HG03460 (cell line): ENCODE measurements at regions not wholly inside any gene's neighbourhood (a gene's known extent, or its start where the extent isn't known, plus 50 kb on each side); places are given as distances from the start of the nearest gene placed in this dataset.

ENCODE experiments used
- ATAC-seq: cut with Tn5 transposase; IDR thresholded peaks from one replicate; pipeline ENCODE4 v1.9.1; 2021; ENCODE audit not compliant: unreplicated experiment

- no peak for ATAC-seq
Measured at GRCh38 chr7:22676385-22676784, 50.6 kb upstream of the IL6 start.

- ATAC-seq = no peak
Measured at GRCh38 chr7:22675917-22676343, 51.1 kb upstream of the IL6 start.

- ATAC-seq = no peak
Measured at GRCh38 chr7:22675421-22675820, 51.6 kb upstream of the IL6 start.

GRCh38 chr7:22672846-22673680 lies 53.9 kb upstream of the IL6 start:
- peak; percentile 75 for ATAC-seq

GRCh38 chr7:22671177-22671879 lies 55.7 kb upstream of the IL6 start:
- ATAC-seq = no peak

- no peak for ATAC-seq
Measured at GRCh38 chr7:22670422-22670815, 56.6 kb upstream of the IL6 start.

GRCh38 chr7:22669692-22670421 lies 57.1 kb upstream of the IL6 start:
- no peak for ATAC-seq

GRCh38 chr7:22668971-22669401 lies 58.0 kb upstream of the IL6 start:
- ATAC-seq = no peak

- no peak for ATAC-seq
Measured at GRCh38 chr7:22667562-22668239, 59.3 kb upstream of the IL6 start.

- no peak for ATAC-seq
Measured at GRCh38 chr7:22667187-22667561, 59.8 kb upstream of the IL6 start.

GRCh38 chr7:22666732-22667131 lies 60.3 kb upstream of the IL6 start:
- no peak for ATAC-seq

- ATAC-seq = no peak
Measured at GRCh38 chr7:22665923-22666322, 61.1 kb upstream of the IL6 start.

- no peak for ATAC-seq
Measured at GRCh38 chr7:22664988-22665798, 61.8 kb upstream of the IL6 start.

GRCh38 chr7:22663721-22664120 lies 63.3 kb upstream of the IL6 start:
- no peak for ATAC-seq

- ATAC-seq = no peak
Measured at GRCh38 chr7:22663357-22663718, 63.7 kb upstream of the IL6 start.

GRCh38 chr7:22662556-22663356 lies 64.2 kb upstream of the IL6 start:
- ATAC-seq = peak; percentile 43

- ATAC-seq = peak; percentile 69
Measured at GRCh38 chr7:22662036-22662435, 65.0 kb upstream of the IL6 start.

- no peak for ATAC-seq
Measured at GRCh38 chr7:22660732-22661131, 66.3 kb upstream of the IL6 start.

GRCh38 chr7:22660293-22660692 lies 66.7 kb upstream of the IL6 start:
- ATAC-seq = no peak

GRCh38 chr7:22659741-22660140 lies 67.3 kb upstream of the IL6 start:
- no peak for ATAC-seq
